ENCODE measurements at regions not wholly inside any gene's neighbourhood (a gene's known extent, or its start where the extent isn't known, plus 50 kb on each side); places are given as distances from the start of the nearest gene placed in this dataset.
A peak's percentile ranks its signal among the peaks of the same experiment; 100 is the strongest.
"Not testable (repeated sequence)": the region's sequence is repeated elsewhere in the genome, so short reads cannot be mapped to it uniquely, and the experiment has no call there.

- DNase-seq (ENCODE audit: low read depth in 2 of 2) = no peak
These were observed 140.9 kb upstream of the TGFBR2 start for GRCh38 chr3:30465454-30465853.

GRCh38 chr3:30467596-30468238, 138.7 kb upstream of the TGFBR2 start:
- DNase-seq (ENCODE audit: low read depth in 2 of 2) = no peak

- no peak for DNase-seq (ENCODE audit: low read depth in 2 of 2)
These were observed 137.3 kb upstream of the TGFBR2 start for GRCh38 chr3:30469133-30469532.

- DNase-seq (ENCODE audit: low read depth in 2 of 2) = no peak
These were observed 135.9 kb upstream of the TGFBR2 start for GRCh38 chr3:30470496-30470895.

- DNase-seq (ENCODE audit: low read depth in 2 of 2) = no peak
These were observed 135.3 kb upstream of the TGFBR2 start for GRCh38 chr3:30471066-30471465.

- no peak for DNase-seq (ENCODE audit: low read depth in 2 of 2)
These were observed 134.5 kb upstream of the TGFBR2 start for GRCh38 chr3:30471796-30472489.

GRCh38 chr3:30473374-30474051, 132.9 kb upstream of the TGFBR2 start:
- no peak for DNase-seq (ENCODE audit: low read depth in 2 of 2)

- DNase-seq (ENCODE audit: low read depth in 2 of 2) = peak in 1 of 2 donors; percentile 5
These were observed 132.0 kb upstream of the TGFBR2 start for GRCh38 chr3:30474371-30474770.

- DNase-seq (ENCODE audit: low read depth in 2 of 2) = no peak
These were observed 131.2 kb upstream of the TGFBR2 start for GRCh38 chr3:30475038-30475808.

- DNase-seq (ENCODE audit: low read depth in 2 of 2) = no peak
These were observed 130.6 kb upstream of the TGFBR2 start for GRCh38 chr3:30475809-30476178.

- DNase-seq (ENCODE audit: low read depth in 2 of 2) = peak; percentile 89 to 96
These were observed 129.9 kb upstream of the TGFBR2 start for GRCh38 chr3:30476368-30477084.

GRCh38 chr3:30477149-30477921, 129.1 kb upstream of the TGFBR2 start:
- no peak for DNase-seq (ENCODE audit: low read depth in 2 of 2)

- DNase-seq (ENCODE audit: low read depth in 2 of 2) = not testable (repeated sequence)
These were observed 126.7 kb upstream of the TGFBR2 start for GRCh38 chr3:30479737-30480136.

GRCh38 chr3:30480156-30480555, 126.2 kb upstream of the TGFBR2 start:
- not testable (repeated sequence) for DNase-seq (ENCODE audit: low read depth in 2 of 2)

- DNase-seq (ENCODE audit: low read depth in 2 of 2) = no peak
These were observed 125.8 kb upstream of the TGFBR2 start for GRCh38 chr3:30480587-30480986.

GRCh38 chr3:30481241-30481640, 125.2 kb upstream of the TGFBR2 start:
- no peak for DNase-seq (ENCODE audit: low read depth in 2 of 2)

GRCh38 chr3:30484229-30484628, 122.2 kb upstream of the TGFBR2 start:
- not testable (repeated sequence) for DNase-seq (ENCODE audit: low read depth in 2 of 2)

GRCh38 chr3:30486368-30486767, 120.0 kb upstream of the TGFBR2 start:
- DNase-seq (ENCODE audit: low read depth in 2 of 2) = no peak

- no peak for DNase-seq (ENCODE audit: low read depth in 2 of 2)
These were observed 118.2 kb upstream of the TGFBR2 start for GRCh38 chr3:30488070-30488756.
